ENCODE measurements at regions not wholly inside any gene's neighbourhood (a gene's known extent, or its start where the extent isn't known, plus 50 kb on each side); places are given as distances from the start of the nearest gene placed in this dataset.

DNA sequence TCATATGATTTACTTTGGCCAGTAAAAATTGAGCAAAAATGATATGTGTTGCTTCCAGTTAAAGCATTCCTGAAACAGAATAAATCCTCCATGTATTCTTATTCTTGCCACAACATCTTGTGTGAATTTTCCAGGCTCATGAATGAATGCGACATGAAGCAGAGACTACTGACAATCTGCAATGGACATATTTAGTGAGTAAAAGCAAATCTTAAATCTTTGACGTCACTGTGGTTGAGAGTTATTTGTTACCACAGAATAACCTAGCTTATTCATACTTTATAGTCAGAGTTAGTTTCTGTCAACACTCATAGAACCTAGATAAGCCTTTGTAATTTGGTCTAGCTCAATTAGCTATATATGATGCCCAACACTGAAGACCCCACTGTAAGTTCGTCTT lies 1443.1 kb downstream of the PCDH9 start:
- TF ChIP-seq CEBPB (IDR thresholded peaks at IDR 0.05; ENCODE audit: low read depth, low read length) = no peak
- TF ChIP-seq FOS (IDR thresholded peaks at IDR 0.05; ENCODE audit: low read depth, low read length) = no peak
- TF ChIP-seq, protein P1, sequence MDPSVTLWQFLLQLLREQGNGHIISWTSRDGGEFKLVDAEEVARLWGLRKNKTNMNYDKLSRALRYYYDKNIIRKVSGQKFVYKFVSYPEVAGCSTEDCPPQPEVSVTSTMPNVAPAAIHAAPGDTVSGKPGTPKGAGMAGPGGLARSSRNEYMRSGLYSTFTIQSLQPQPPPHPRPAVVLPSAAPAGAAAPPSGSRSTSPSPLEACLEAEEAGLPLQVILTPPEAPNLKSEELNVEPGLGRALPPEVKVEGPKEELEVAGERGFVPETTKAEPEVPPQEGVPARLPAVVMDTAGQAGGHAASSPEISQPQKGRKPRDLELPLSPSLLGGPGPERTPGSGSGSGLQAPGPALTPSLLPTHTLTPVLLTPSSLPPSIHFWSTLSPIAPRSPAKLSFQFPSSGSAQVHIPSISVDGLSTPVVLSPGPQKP (IDR thresholded peaks at IDR 0.05; ENCODE audit: borderline replicate concordance, low read depth, low read length) = no peak
- no peak for TF ChIP-seq MAZ (IDR thresholded peaks at IDR 0.05; ENCODE audit: borderline replicate concordance, low read depth, low read length)
- TF ChIP-seq, protein P2, sequence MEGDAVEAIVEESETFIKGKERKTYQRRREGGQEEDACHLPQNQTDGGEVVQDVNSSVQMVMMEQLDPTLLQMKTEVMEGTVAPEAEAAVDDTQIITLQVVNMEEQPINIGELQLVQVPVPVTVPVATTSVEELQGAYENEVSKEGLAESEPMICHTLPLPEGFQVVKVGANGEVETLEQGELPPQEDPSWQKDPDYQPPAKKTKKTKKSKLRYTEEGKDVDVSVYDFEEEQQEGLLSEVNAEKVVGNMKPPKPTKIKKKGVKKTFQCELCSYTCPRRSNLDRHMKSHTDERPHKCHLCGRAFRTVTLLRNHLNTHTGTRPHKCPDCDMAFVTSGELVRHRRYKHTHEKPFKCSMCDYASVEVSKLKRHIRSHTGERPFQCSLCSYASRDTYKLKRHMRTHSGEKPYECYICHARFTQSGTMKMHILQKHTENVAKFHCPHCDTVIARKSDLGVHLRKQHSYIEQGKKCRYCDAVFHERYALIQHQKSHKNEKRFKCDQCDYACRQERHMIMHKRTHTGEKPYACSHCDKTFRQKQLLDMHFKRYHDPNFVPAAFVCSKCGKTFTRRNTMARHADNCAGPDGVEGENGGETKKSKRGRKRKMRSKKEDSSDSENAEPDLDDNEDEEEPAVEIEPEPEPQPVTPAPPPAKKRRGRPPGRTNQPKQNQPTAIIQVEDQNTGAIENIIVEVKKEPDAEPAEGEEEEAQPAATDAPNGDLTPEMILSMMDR (conservative IDR thresholded peaks at IDR 0.05; ENCODE audit: low read depth, low read length) = no peak
- TF ChIP-seq POLR2A (IDR thresholded peaks at IDR 0.05; ENCODE audit: low read depth, low read length) = no peak
